Neural cell (in vitro differentiated cells): ENCODE measurements at regions not wholly inside any gene's neighbourhood (a gene's known extent, or its start where the extent isn't known, plus 50 kb on each side); places are given as distances from the start of the nearest gene placed in this dataset.

Experiments
- H2AFZ ChIP-seq: fragments of 200-600, 300-800 bp; sonication (generic), shearing (Covaris generic); 2 replicates; pipeline ENCODE4 v1.6.0; 2014; ENCODE audit warnings: low read depth, mild to moderate bottlenecking, antibody characterized with exemption, low read length, moderate library complexity
- H3F3A ChIP-seq: fragments of 200-600 bp; shearing (Covaris generic); 2 replicates; pipeline ENCODE4 v1.6.1; 2016; ENCODE audit warnings: mild to moderate bottlenecking, moderate library complexity, mixed read lengths, antibody characterized with exemption, low read length; ENCODE audit not compliant: insufficient read depth, poor library complexity, severe bottlenecking
- H3K27ac ChIP-seq: fragments of 200-600, 300-800 bp; sonication (generic), shearing (Covaris generic); 2 replicates; pipeline ENCODE4 v1.5.1; 2014; ENCODE audit warnings: mild to moderate bottlenecking, low read length, moderate library complexity
- H3K27me3 ChIP-seq: fragments of 300-800, 200-600 bp; sonication (generic), shearing (Covaris generic); 2 replicates; pipeline ENCODE4 v1.6.0; 2014; ENCODE audit warnings: mild to moderate bottlenecking, low read depth, low read length, moderate library complexity; ENCODE audit not compliant: insufficient read depth
- H3K36me3 ChIP-seq: fragments of 300-800, 200-600 bp; sonication (generic), shearing (Covaris generic); 2 replicates; pipeline ENCODE4 v1.5.1; 2014; ENCODE audit warnings: mild to moderate bottlenecking, antibody characterized with exemption, low read length, moderate library complexity; ENCODE audit not compliant: insufficient read depth
- H3K4me2 ChIP-seq: fragments of 300-800, 200-600 bp; sonication (generic), shearing (Covaris generic); 2 replicates; pipeline ENCODE4 v1.6.0; 2014; ENCODE audit warnings: mild to moderate bottlenecking, low read length
- H3K4me3 ChIP-seq: fragments of 300-800, 200-600 bp; sonication (generic), shearing (Covaris generic); 2 replicates; pipeline ENCODE4 v1.5.1; 2014; ENCODE audit warnings: mild to moderate bottlenecking, low read length, moderate library complexity
- H3K79me2 ChIP-seq: fragments of 200-600 bp; shearing (Covaris generic); replicated peaks from 2 replicates; pipeline ENCODE4 v1.6.0; 2014; ENCODE audit warnings: mild to moderate bottlenecking, low read length, moderate library complexity; ENCODE audit not compliant: insufficient read depth
- H3K9ac ChIP-seq: fragments of 300-800, 200-600 bp; sonication (generic), shearing (Covaris generic); 2 replicates; pipeline ENCODE4 v1.6.1; 2016; ENCODE audit warnings: mild to moderate bottlenecking, low read length, mixed read lengths
- H3K9me2 ChIP-seq: fragments of 200-600 bp; shearing (Covaris generic); 2 replicates; pipeline ENCODE4 v1.6.1; 2016; ENCODE audit warnings: mild to moderate bottlenecking, low read length, mixed read lengths; ENCODE audit not compliant: insufficient read depth
- H3K9me3 ChIP-seq: fragments of 200-600, 300-800 bp; sonication (generic), shearing (Covaris generic); 2 replicates; pipeline ENCODE4 v1.6.1; 2016; ENCODE audit warnings: mild to moderate bottlenecking, mixed run types, low read length, moderate library complexity, mixed read lengths
- H4K20me1 ChIP-seq: fragments of 200-600 bp; shearing (Covaris generic); 2 replicates; pipeline ENCODE4 v1.6.1; 2016; ENCODE audit warnings: mild to moderate bottlenecking, mixed run types; ENCODE audit not compliant: insufficient read depth
- EP300 ChIP-seq: fragments of 450-650 bp; conservative IDR thresholded peaks from 2 replicates; pipeline ENCODE4 v1.6.1; 2014; ENCODE audit warnings: antibody characterized with exemption, mild to moderate bottlenecking, moderate library complexity; ENCODE audit not compliant: poor library complexity, severe bottlenecking
- EZH2 ChIP-seq: fragments of 200-600, 300-800 bp; shearing (Covaris generic), sonication (generic); IDR thresholded peaks from 2 replicates; pipeline ENCODE4 v1.6.1; 2014; ENCODE audit warnings: antibody characterized with exemption, low read length, borderline replicate concordance, mild to moderate bottlenecking; ENCODE audit not compliant: insufficient read depth, poor library complexity, severe bottlenecking
- MXI1 ChIP-seq: fragments of 450-650 bp; conservative IDR thresholded peaks from 2 replicates; pipeline ENCODE4 v1.6.1; 2014; ENCODE audit warnings: antibody characterized with exemption, mild to moderate bottlenecking; ENCODE audit not compliant: poor library complexity, severe bottlenecking
- POLR2AphosphoS5 ChIP-seq: IDR thresholded peaks from 2 replicates; pipeline ENCODE4 v1.6.1; 2012
- RAD21 ChIP-seq: fragments of 450-650 bp; conservative IDR thresholded peaks from 2 replicates; pipeline ENCODE4 v1.6.1; 2014; ENCODE audit warnings: antibody characterized with exemption, mild to moderate bottlenecking, moderate library complexity
- REST ChIP-seq: IDR thresholded peaks from 2 replicates; pipeline ENCODE4 v1.6.1; 2012; ENCODE audit warnings: borderline replicate concordance
- SMC3 ChIP-seq: fragments of 450-650 bp; conservative IDR thresholded peaks from 2 replicates; pipeline ENCODE4 v1.6.1; 2014; ENCODE audit warnings: antibody characterized with exemption, mild to moderate bottlenecking, moderate library complexity; ENCODE audit not compliant: poor library complexity
- TAF1 ChIP-seq: IDR thresholded peaks from 2 replicates; pipeline ENCODE4 v1.6.1; 2012; ENCODE audit warnings: low read depth
- TF ChIP-seq, protein P1 (sequence below): fragments of 450-650 bp; IDR thresholded peaks from 2 replicates; pipeline ENCODE4 v1.5.1; 2014; ENCODE audit warnings: antibody characterized with exemption, mild to moderate bottlenecking, moderate library complexity; ENCODE audit not compliant: poor library complexity, severe bottlenecking

DNA sequence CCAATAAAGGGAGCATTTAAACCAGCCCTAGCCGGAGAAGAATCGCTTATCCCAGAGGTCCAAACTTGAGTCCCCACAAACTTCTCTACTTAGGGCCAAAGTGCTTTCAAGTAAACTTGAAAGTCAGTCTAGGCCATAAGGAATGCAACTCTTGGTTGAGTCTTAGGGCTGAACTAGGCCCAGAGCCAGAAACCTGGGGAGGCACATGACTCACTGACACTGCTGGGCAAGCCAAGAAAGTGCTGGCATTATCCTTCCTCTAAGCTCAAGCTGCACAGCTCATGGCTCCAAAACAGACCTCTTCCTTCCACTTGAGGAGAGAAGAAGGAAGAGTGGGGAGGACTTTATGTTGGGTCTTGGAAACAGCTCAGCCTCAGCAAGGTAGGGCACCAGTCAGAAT lies 1257.3 kb upstream of the DIAPH2 start:
- H3K4me2 ChIP-seq: no peak overlapping the region
- no peak for TF ChIP-seq POLR2AphosphoS5
- no peak for TF ChIP-seq EP300
- no peak for TF ChIP-seq MXI1
- TF ChIP-seq, protein P1, sequence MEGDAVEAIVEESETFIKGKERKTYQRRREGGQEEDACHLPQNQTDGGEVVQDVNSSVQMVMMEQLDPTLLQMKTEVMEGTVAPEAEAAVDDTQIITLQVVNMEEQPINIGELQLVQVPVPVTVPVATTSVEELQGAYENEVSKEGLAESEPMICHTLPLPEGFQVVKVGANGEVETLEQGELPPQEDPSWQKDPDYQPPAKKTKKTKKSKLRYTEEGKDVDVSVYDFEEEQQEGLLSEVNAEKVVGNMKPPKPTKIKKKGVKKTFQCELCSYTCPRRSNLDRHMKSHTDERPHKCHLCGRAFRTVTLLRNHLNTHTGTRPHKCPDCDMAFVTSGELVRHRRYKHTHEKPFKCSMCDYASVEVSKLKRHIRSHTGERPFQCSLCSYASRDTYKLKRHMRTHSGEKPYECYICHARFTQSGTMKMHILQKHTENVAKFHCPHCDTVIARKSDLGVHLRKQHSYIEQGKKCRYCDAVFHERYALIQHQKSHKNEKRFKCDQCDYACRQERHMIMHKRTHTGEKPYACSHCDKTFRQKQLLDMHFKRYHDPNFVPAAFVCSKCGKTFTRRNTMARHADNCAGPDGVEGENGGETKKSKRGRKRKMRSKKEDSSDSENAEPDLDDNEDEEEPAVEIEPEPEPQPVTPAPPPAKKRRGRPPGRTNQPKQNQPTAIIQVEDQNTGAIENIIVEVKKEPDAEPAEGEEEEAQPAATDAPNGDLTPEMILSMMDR: no peak
- TF ChIP-seq EZH2: no peak
- TF ChIP-seq SMC3: no peak
- no peak for TF ChIP-seq TAF1
- TF ChIP-seq RAD21: no peak
- TF ChIP-seq REST: no peak

DNA sequence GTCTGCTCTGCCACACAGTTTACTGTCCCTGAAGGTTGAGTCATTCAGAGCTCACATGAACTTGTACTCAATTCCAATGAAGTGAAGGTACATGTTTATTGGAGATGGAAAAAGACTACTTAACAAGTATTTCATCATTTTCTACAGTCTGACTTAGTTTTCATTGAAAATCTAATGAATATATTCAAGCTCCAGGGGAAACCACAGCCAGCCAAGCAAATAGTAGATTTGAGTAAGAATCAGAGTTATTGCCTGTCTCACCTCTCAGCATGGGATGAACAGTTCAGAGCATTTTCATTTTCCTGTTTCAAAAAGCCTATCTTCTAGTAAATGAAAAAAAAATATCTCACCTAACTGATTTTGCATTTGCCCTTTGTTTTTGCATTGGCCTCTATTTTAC lies 1249.4 kb upstream of the DIAPH2 start:
- no peaks in the 10 kb centered on the region for H3K9me3 ChIP-seq
- no peaks in the 10 kb centered on the region for H3K9me2 ChIP-seq
- no peaks in the 10 kb centered on the region for H3K27me3 ChIP-seq
- H3F3A ChIP-seq: no peaks in the 10 kb centered on the region
- no peak for TF ChIP-seq TAF1
- TF ChIP-seq REST: no peak
- no peak for TF ChIP-seq SMC3
- TF ChIP-seq, protein P1: no peak
- no peak for TF ChIP-seq POLR2AphosphoS5
- no peak for TF ChIP-seq EZH2
- no peak for TF ChIP-seq RAD21
- TF ChIP-seq EP300: no peak
- no peak for TF ChIP-seq MXI1
- no peak overlapping the region for H3K4me2 ChIP-seq
- no peaks in the 10 kb centered on the region for H3K36me3 ChIP-seq
- no peak overlapping the region for H2AFZ ChIP-seq
- no peak overlapping the region for H3K9ac ChIP-seq
- H3K4me3 ChIP-seq: no peak overlapping the region
- no peaks in the 10 kb centered on the region for H4K20me1 ChIP-seq
- no peak overlapping the region for H3K27ac ChIP-seq
- H3K79me2 ChIP-seq: no peaks in the 10 kb centered on the region

More for the DNA sequence above, 1257.3 kb upstream of the DIAPH2 start:
- Histone ChIP-seq H3K4me3 (no peak overlapping the region), H3K36me3 (no peaks in the 10 kb centered on the region), H2AFZ (no peak overlapping the region), H4K20me1 (no peaks in the 10 kb centered on the region), H3K9me2 (no peaks in the 10 kb centered on the region), H3K9me3 (no peaks in the 10 kb centered on the region), H3K9ac (no peak overlapping the region), H3K79me2 (no peaks in the 10 kb centered on the region), H3K27me3 (no peaks in the 10 kb centered on the region), H3F3A (no peaks in the 10 kb centered on the region), H3K27ac (no peak overlapping the region)
